ENCODE measurements at regions not wholly inside any gene's neighbourhood (a gene's known extent, or its start where the extent isn't known, plus 50 kb on each side); places are given as distances from the start of the nearest gene placed in this dataset.
A peak's percentile ranks its signal among the peaks of the same experiment; 100 is the strongest.
"Not testable (repeated sequence)": the region's sequence is repeated elsewhere in the genome, so short reads cannot be mapped to it uniquely, and the experiment has no call there.

DNA sequence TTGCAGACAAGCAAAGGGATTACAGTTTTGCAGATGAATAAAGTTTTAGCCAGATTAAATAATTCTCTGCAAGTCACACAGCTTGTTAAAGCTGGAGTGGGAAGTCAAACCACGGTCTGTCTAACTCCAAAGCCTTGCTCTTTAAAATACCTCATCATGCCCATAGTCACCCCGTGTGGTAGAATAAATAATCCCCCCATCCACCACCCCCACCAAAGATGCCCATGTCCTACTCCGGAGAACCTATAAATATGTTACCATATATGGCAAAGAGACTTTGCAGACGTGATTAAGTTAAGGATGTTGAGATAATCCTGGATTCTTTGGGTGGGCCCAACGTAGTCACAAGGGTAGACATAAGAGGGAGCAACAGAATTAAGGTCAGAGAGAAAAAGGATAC lies 118.7 kb downstream of the BEND2 start:
- no peak overlapping the region for H3K4me3 ChIP-seq
- H3K9me3 ChIP-seq (replicated peaks), result no peaks in the 10 kb centered on the region
- H3K27ac ChIP-seq, result no peak overlapping the region
- DNase-seq, result no peak
- H3K4me1 ChIP-seq, result no peaks in the 10 kb centered on the region
- no peaks in the 10 kb centered on the region for H3K36me3 ChIP-seq
- no peaks in the 10 kb centered on the region; the same call in 1 of the 2 replicates for H3K27me3 ChIP-seq

DNA sequence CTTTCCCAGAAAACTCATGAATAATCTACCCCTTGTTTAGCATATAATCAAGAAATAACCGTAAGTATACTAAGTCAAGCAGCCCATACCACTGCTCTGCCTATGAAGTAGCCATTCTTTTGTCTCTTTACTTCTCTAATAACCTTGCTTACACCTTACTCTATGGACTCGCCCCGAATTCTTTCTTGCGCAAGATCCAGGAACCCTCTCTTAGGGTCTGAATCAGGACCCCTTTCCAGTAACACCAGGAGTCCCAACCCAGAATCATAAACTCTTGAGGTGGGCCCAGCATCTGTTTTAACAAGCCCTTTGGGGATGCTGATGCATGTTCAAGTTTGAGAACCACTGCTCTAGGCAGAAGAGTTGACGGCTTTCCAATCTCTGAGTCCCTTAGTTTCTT lies 119.6 kb downstream of the BEND2 start:
- Histone ChIP-seq H3K27me3 (no peaks in the 10 kb centered on the region; the same call in 1 of the 2 replicates), H3K4me3 (no peak overlapping the region), H3K27ac (no peak overlapping the region), H3K36me3 (no peaks in the 10 kb centered on the region), H3K4me1 (no peaks in the 10 kb centered on the region), H3K9me3 (replicated peaks) (no peaks in the 10 kb centered on the region)
- no peak for DNase-seq

DNA sequence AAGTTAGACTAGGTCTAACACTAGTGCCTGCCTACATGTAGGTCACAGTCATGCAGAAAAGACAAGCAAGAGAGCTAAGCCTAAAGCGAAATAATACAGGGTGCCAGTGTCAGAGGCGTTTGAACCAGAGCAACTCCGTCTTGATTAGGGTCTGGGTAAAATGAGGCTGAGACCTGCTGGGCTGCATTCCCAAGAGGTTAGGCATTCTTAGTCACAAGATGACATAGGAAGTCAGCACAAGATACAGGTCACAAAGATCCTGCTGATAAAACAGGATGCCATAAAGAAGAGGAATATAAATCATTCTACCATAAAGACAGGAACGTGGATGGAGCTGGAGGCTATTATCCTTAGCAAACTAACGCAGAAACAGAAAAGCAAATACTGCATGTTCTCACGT lies 120.9 kb downstream of the BEND2 start:
- no peak for DNase-seq
- H3K27ac ChIP-seq, result no peak overlapping the region
- no peak overlapping the region for H3K4me3 ChIP-seq
- H3K9me3 ChIP-seq (replicated peaks), result no peaks in the 10 kb centered on the region
- H3K36me3 ChIP-seq, result no peaks in the 10 kb centered on the region
- no peaks in the 10 kb centered on the region for H3K4me1 ChIP-seq
- no peaks in the 10 kb centered on the region; the same call in 1 of the 2 replicates for H3K27me3 ChIP-seq

DNA sequence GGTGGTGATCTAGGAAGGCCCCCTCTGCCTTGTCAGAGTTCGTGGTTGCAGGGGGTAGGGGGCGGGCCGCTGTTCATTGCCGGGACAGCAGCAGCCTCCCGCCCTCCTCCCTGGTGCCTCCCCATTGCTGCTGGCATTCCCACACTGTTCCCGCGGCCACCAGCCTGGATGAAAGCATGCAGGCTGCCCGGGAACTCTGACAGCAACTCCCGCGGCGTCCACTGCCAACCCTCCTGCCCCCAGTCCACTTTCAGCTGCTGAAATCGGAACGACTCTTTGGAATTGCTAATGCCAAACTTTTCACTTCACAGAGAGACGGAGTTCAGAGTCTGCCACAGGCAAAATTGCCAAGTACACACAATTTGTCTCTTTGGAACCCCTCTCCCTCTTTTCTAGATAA lies 121.9 kb downstream of the BEND2 start:
- Histone ChIP-seq H3K36me3 (no peaks in the 10 kb centered on the region), H3K27me3 (no peaks in the 10 kb centered on the region; the same call in 1 of the 2 replicates), H3K4me3 (no peak overlapping the region), H3K27ac (no peak overlapping the region), H3K9me3 (replicated peaks) (no peaks in the 10 kb centered on the region), H3K4me1 (no peaks in the 10 kb centered on the region)
- DNase-seq, result no peak

GRCh38 chrX:18076434-18076833 lies 144.3 kb downstream of the BEND2 start:
- Histone ChIP-seq H3K4me3 (no peak overlapping the region), H3K27ac (no peak overlapping the region), H3K4me1 (no peaks in the 10 kb centered on the region), H3K9me3 (replicated peaks) (no peaks in the 10 kb centered on the region), H3K36me3 (no peaks in the 10 kb centered on the region), H3K27me3 (no peaks in the 10 kb centered on the region)
- DNase-seq, result no peak

GRCh38 chrX:18075603-18076002 lies 145.1 kb downstream of the BEND2 start:
- H3K36me3 ChIP-seq, result no peaks in the 10 kb centered on the region
- no peaks in the 10 kb centered on the region for H3K9me3 ChIP-seq (replicated peaks)
- H3K4me3 ChIP-seq, result no peak overlapping the region
- H3K4me1 ChIP-seq, result no peaks in the 10 kb centered on the region
- no peak overlapping the region for H3K27ac ChIP-seq
- H3K27me3 ChIP-seq, result no peaks in the 10 kb centered on the region
- DNase-seq, result peak in 1 of 2 experiments; percentile 3

GRCh38 chrX:18068045-18068444 lies 152.6 kb downstream of the BEND2 start:
- not testable (repeated sequence) for H3K36me3 ChIP-seq; H3K4me3 ChIP-seq; H3K9me3 ChIP-seq (replicated peaks); DNase-seq; H3K27ac ChIP-seq; H3K27me3 ChIP-seq; H3K4me1 ChIP-seq

DNA sequence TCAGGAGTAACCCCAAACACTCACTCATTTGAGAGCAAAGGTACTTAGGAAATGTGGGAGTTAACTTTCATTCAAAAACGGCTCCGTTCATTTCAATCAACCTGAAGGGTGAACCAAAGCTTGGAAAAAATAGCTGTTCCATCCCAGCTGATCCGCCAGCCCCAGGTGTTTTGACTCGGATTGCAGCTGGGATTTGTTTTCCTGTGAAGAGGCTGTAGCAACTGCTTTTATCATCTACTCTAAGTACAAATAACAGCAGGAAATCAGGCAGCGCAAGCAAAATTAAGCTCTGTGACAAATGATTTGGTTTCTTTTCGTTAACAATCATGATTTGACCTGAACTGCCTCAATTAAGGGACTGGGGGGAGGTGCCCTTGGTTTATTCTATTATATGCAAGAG lies 154.7 kb downstream of the BEND2 start:
- Histone ChIP-seq H3K4me3 (no peak overlapping the region), H3K9me3 (replicated peaks) (no peaks in the 10 kb centered on the region), H3K27me3 (no peaks in the 10 kb centered on the region), H3K27ac (no peak overlapping the region), H3K36me3 (no peaks in the 10 kb centered on the region), H3K4me1 (no peaks in the 10 kb centered on the region)
- DNase-seq, result peak in 1 of 2 experiments; percentile 4

DNA sequence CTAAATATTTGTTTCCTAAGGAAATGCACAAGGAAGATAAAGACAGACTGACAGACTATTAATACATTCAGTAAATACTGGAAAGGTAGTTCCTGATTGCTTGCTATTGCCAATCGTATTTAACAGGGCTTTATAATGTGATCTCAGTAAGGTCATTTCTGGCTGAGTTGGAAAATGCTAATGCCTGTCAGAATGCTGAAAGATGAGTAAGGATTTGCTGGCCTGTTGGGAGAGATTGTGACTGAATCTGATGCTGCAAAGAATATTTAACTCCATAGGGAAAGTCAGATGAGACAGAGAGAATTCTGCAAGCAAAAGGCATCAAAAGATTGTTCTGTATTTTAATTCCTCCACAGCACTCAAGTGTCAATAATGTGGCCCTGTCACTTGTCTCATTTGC lies 169.0 kb downstream of the BEND2 start:
- DNase-seq, result no peak
- no peak overlapping the region for H3K27ac ChIP-seq
- no peaks in the 10 kb centered on the region for H3K27me3 ChIP-seq
- H3K4me1 ChIP-seq, result no peaks in the 10 kb centered on the region
- H3K9me3 ChIP-seq (replicated peaks), result no peaks in the 10 kb centered on the region
- H3K4me3 ChIP-seq, result no peak overlapping the region
- no peaks in the 10 kb centered on the region for H3K36me3 ChIP-seq

- Histone ChIP-seq H3K4me3 (no peak overlapping the region), H3K4me1 (no peaks in the 10 kb centered on the region)
- DNase-seq, result no peak
Observed at GRCh38 chrX:18047491-18047890, 173.2 kb downstream of the BEND2 start.

GRCh38 chrX:18045436-18045835 lies 175.2 kb downstream of the BEND2 start:
- H3K4me3 ChIP-seq, result no peak overlapping the region
- no peaks in the 10 kb centered on the region for H3K27me3 ChIP-seq
- no peaks in the 10 kb centered on the region for H3K36me3 ChIP-seq
- H3K27ac ChIP-seq, result no peak overlapping the region
- no peaks in the 10 kb centered on the region for H3K9me3 ChIP-seq (replicated peaks)
- no peaks in the 10 kb centered on the region for H3K4me1 ChIP-seq
- no peak for DNase-seq

More at GRCh38 chrX:18047491-18047890, 173.2 kb downstream of the BEND2 start:
- Histone ChIP-seq H3K27me3 (no peaks in the 10 kb centered on the region), H3K36me3 (no peaks in the 10 kb centered on the region), H3K9me3 (replicated peaks) (no peaks in the 10 kb centered on the region), H3K27ac (no peak overlapping the region)

DNA sequence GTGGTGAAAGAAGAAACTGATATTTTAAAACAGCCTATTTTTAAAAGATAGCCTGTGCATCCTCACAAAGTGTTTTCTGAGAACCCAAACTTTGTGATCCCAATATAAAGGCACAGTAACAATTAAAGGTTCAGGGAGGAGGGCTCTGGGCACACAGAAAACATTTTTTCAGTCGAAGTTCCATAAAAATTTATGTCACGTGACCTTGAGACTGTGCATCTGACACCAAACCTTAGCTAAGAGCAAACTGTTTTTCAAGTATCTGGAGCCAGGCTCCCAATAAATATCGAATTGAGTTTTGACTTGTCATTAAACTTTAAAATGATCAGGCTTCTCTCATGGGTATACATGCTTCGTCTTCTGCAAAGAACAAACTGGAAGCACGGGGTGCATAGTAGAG lies 177.9 kb downstream of the BEND2 start:
- no peak overlapping the region for H3K4me3 ChIP-seq
- no peaks in the 10 kb centered on the region for H3K36me3 ChIP-seq
- DNase-seq, result no peak
- no peak overlapping the region for H3K27ac ChIP-seq
- no peaks in the 10 kb centered on the region for H3K4me1 ChIP-seq
- no peaks in the 10 kb centered on the region for H3K27me3 ChIP-seq
- H3K9me3 ChIP-seq (replicated peaks), result no peaks in the 10 kb centered on the region

DNA sequence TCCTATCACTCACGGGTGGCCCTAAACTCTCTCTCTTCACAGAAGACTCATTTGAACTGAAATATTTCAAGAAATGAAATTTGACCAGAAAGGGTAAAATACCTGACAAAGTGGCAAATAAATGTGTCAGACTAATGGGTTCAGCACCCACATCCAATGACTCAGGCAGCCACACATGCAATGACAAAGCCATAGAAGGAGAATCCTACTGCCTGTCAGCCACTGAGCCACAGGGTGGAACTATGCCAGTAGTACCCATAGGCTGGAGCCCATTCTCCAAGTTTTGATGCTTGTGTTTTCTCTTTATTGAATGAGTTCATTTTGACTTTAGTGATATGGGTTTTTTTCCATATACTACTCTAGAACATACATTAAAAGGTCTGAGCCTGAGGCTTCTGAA lies 179.0 kb downstream of the BEND2 start:
- H3K9me3 ChIP-seq (replicated peaks), result no peaks in the 10 kb centered on the region
- no peaks in the 10 kb centered on the region for H3K4me1 ChIP-seq
- DNase-seq, result no peak
- no peaks in the 10 kb centered on the region for H3K27me3 ChIP-seq
- H3K27ac ChIP-seq, result no peak overlapping the region
- no peaks in the 10 kb centered on the region for H3K36me3 ChIP-seq
- H3K4me3 ChIP-seq, result no peak overlapping the region

GRCh38 chrX:18039023-18039422 lies 177.9 kb upstream of the RAI2 start:
- Histone ChIP-seq H3K4me3 (no peak overlapping the region), H3K27me3 (no peaks in the 10 kb centered on the region), H3K27ac (no peak overlapping the region), H3K36me3 (no peaks in the 10 kb centered on the region), H3K9me3 (replicated peaks) (no peaks in the 10 kb centered on the region), H3K4me1 (no peaks in the 10 kb centered on the region)
- DNase-seq, result no peak

DNA sequence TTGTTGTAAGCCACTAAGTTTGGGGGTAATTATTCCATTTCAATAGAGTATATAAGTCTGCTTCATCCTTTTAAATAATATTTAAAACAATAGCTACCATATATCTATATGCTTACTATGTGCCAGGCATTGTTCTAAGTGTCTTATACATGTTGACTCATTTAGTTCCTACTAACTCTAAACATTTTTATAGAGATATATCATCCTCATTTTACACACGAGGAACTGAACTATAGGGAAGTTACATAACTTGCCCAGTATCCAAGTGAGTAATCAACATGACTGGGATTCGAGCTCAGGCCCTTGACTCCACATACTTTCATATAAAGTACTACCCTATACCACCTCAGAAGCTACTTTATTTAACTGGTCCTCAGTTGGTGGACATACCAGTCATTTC lies 175.3 kb upstream of the RAI2 start:
- no peaks in the 10 kb centered on the region for H3K9me3 ChIP-seq (replicated peaks)
- no peaks in the 10 kb centered on the region for H3K36me3 ChIP-seq
- no peak for DNase-seq
- no peaks in the 10 kb centered on the region for H3K4me1 ChIP-seq
- H3K27ac ChIP-seq, result no peak overlapping the region
- H3K4me3 ChIP-seq, result no peak overlapping the region
- H3K27me3 ChIP-seq, result no peaks in the 10 kb centered on the region

DNA sequence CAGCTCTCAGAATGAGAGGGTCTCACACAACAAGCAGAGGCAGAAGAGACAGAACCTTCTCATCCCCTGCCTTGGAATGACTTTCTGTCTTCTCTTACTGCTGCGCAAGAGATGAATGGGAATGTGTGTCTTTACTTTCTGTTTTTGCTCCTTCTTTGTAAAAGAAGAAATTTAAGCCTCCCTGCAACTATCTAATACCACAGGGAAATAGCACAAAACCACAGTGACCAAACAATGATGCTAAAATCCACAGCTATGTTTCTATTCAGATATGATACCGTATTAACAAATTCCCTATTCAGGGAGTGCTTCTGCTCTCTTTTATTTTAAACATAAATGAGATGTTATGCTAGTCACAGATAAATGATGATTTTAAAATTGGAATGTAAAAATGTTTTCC lies 173.8 kb upstream of the RAI2 start:
- Histone ChIP-seq H3K9me3 (replicated peaks) (no peaks in the 10 kb centered on the region), H3K36me3 (no peaks in the 10 kb centered on the region), H3K27me3 (no peaks in the 10 kb centered on the region), H3K27ac (no peak overlapping the region), H3K4me1 (no peaks in the 10 kb centered on the region), H3K4me3 (no peak overlapping the region)
- DNase-seq, result no peak

DNA sequence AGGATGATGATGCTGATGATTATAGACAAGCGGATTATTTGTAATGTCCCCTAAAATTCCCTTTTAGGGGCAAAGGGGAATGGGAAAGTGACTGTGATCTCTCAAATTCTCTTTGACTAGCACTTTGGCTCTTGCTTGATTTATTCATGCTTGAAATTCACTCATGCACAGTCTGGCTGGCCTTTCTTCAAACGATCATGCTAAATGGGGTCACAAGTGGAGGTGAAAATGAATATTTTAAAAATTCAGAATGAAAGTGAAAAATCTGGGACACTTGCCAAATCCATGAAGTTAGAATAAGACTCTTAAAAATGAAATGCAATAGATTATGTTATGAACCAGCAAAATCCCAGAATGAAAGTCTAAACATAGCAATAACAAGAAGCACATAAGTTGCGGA lies 173.4 kb upstream of the RAI2 start:
- no peaks in the 10 kb centered on the region for H3K9me3 ChIP-seq (replicated peaks)
- H3K27ac ChIP-seq, result no peak overlapping the region
- DNase-seq, result no peak
- H3K27me3 ChIP-seq, result no peaks in the 10 kb centered on the region
- H3K4me3 ChIP-seq, result no peak overlapping the region
- no peaks in the 10 kb centered on the region for H3K4me1 ChIP-seq
- H3K36me3 ChIP-seq, result no peaks in the 10 kb centered on the region

All from SJCRH30 (cell line).